ENCODE measurements at regions not wholly inside any gene's neighbourhood (a gene's known extent, or its start where the extent isn't known, plus 50 kb on each side); places are given as distances from the start of the nearest gene placed in this dataset.

GRCh38 chr17:13288248-13288647 is 270.4 kb upstream of the ELAC2 start:
- TF ChIP-seq CTCF (IDR thresholded peaks at IDR 0.05): no peak
- TF ChIP-seq ZFX (IDR thresholded peaks at IDR 0.05; ENCODE audit: borderline replicate concordance): no peak

GRCh38 chr17:13287226-13287625 is 269.4 kb upstream of the ELAC2 start:
- no peak overlapping the region for H3K27ac ChIP-seq
- no peak for TF ChIP-seq ZFX (IDR thresholded peaks at IDR 0.05; ENCODE audit: borderline replicate concordance)
- no peak for TF ChIP-seq CTCF (IDR thresholded peaks at IDR 0.05)

More at GRCh38 chr17:13288248-13288647, 270.4 kb upstream of the ELAC2 start:
- no peak overlapping the region for H3K27ac ChIP-seq

- H3K27ac ChIP-seq: no peak overlapping the region
- no peak for TF ChIP-seq ZFX (IDR thresholded peaks at IDR 0.05; ENCODE audit: borderline replicate concordance)
Observed at GRCh38 chr17:13283606-13284005, 265.8 kb upstream of the ELAC2 start.

GRCh38 chr17:13281626-13282025 is 263.8 kb upstream of the ELAC2 start:
- TF ChIP-seq CTCF (IDR thresholded peaks at IDR 0.05) (no peak), ZFX (IDR thresholded peaks at IDR 0.05; ENCODE audit: borderline replicate concordance) (no peak)

GRCh38 chr17:13273806-13274205 is 256.0 kb upstream of the ELAC2 start:
- TF ChIP-seq CTCF (IDR thresholded peaks at IDR 0.05) (no peak), ZFX (IDR thresholded peaks at IDR 0.05; ENCODE audit: borderline replicate concordance) (no peak)
- no peak overlapping the region for H3K27ac ChIP-seq

More at GRCh38 chr17:13281626-13282025, 263.8 kb upstream of the ELAC2 start:
- H3K27ac ChIP-seq: no peak overlapping the region

GRCh38 chr17:13272296-13272695 is 254.5 kb upstream of the ELAC2 start:
- no peak for TF ChIP-seq CTCF (IDR thresholded peaks at IDR 0.05)
- TF ChIP-seq ZFX (IDR thresholded peaks at IDR 0.05; ENCODE audit: borderline replicate concordance): no peak

GRCh38 chr17:13268791-13269595 is 251.2 kb upstream of the ELAC2 start:
- no peak overlapping the region for H3K27ac ChIP-seq
- TF ChIP-seq CTCF (IDR thresholded peaks at IDR 0.05) (no peak), ZFX (IDR thresholded peaks at IDR 0.05; ENCODE audit: borderline replicate concordance) (no peak)

More at GRCh38 chr17:13272296-13272695, 254.5 kb upstream of the ELAC2 start:
- no peak overlapping the region for H3K27ac ChIP-seq
